Kidney (tissue), 13 donors: ENCODE measurements at regions not wholly inside any gene's neighbourhood (a gene's known extent, or its start where the extent isn't known, plus 50 kb on each side); places are given as distances from the start of the nearest gene placed in this dataset.
"Not testable (repeated sequence)": the region's sequence is repeated elsewhere in the genome, so short reads cannot be mapped to it uniquely, and the experiment has no call there.

Experiments
- DNase-seq, 5 donors: peaks; one replicate each; pipeline ENCODE4 v3.0.0-alpha.2; 2013 to 2020
- FAIRE-seq: peaks from 2 replicates; lab custom pipeline; 2012; peaks lifted over from hg19 to GRCh38; lab: Jason Lieb, UNC
- H3K27ac ChIP-seq, 2 donors: one replicate each; pipeline ENCODE4 v1.7.0; 2013; ENCODE audit warnings: low read depth in 2 of 2, low read length in 2 of 2, inconsistent platforms in 1 of 2
- H3K27me3 ChIP-seq: one replicate; pipeline ENCODE4 v1.7.1; 2013; ENCODE audit warnings: low read length, inconsistent platforms; ENCODE audit not compliant: control insufficient read depth, insufficient read depth
- H3K36me3 ChIP-seq, 3 donors: one replicate each; pipeline versions ENCODE4 v1.7.0 to v1.7.1; 2013; ENCODE audit warnings: low read length in 3 of 3, control low read depth in 1 of 3, inconsistent platforms in 1 of 3; ENCODE audit not compliant: insufficient read depth in 3 of 3, control insufficient read depth in 2 of 3
- H3K4me1 ChIP-seq, 3 donors: one replicate each; pipeline versions ENCODE4 v1.7.0 to v1.7.1; 2013; ENCODE audit warnings: low read length in 3 of 3, inconsistent platforms in 1 of 3, low read depth in 1 of 3; ENCODE audit not compliant: control insufficient read depth in 2 of 3, insufficient read depth in 2 of 3
- H3K4me3 ChIP-seq, 3 donors: one replicate each; pipeline versions ENCODE4 v1.7.0 to v1.8.1; 2013; ENCODE audit warnings: low read length in 3 of 3, control low read depth in 1 of 3, inconsistent platforms in 1 of 3
- H3K9ac ChIP-seq, 3 donors: one replicate each; pipeline versions ENCODE4 v1.7.0 to v1.7.1; 2013; ENCODE audit warnings: low read length in 3 of 3, control low read depth in 1 of 3, inconsistent platforms in 1 of 3
- H3K9me3 ChIP-seq, 3 donors: one replicate each; pipeline versions ENCODE4 v1.7.0 to v1.7.1; 2013; ENCODE audit warnings: low read length in 3 of 3, control low read depth in 1 of 3, inconsistent platforms in 1 of 3; ENCODE audit not compliant: control insufficient read depth in 2 of 3, insufficient read depth in 1 of 3
- intact Hi-C: fragments of 100-400 bp; cut with DNase I; formaldehyde crosslinking; loops from one replicate; pipeline ENCODE4 v1.11.1; 2022
- TF ChIP-seq, protein P1 (sequence below): IDR thresholded peaks from 3 replicates; pipeline ENCODE4 v1.5.1; 2012; ENCODE audit warnings: mild to moderate bottlenecking, moderate library complexity, borderline replicate concordance; ENCODE audit not compliant: insufficient read depth; ENCODE audit errors: extremely low read depth
- donor health status: control.
- donor health status: control.
- donor health status: control.
- donor health status: control.
- donor health status: control.
- donor health status: DM: yes; HTN: yes; CAD: no.
- donor health status: Normal renal cell carcinoma (clear cell type).

DNA sequence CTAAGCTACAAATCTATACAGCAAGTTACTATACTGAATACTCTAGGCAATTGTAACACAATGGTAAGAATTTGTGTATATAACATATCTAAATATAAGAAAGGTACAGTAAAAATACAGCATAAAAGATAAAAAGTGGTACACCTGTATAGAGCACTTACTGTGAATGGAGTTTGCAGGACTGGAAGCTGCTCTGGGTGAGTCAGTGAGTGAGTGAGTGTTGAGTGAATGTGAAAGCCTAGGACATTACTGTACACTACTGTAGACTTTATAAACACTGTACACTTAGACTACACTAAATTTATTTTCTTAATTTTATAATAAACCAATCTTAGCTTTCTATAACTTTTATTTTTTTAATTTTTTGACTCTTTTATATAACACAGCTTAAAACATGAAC is 123.1 kb downstream of the ZMAT3 start:
- TF ChIP-seq, protein P1, sequence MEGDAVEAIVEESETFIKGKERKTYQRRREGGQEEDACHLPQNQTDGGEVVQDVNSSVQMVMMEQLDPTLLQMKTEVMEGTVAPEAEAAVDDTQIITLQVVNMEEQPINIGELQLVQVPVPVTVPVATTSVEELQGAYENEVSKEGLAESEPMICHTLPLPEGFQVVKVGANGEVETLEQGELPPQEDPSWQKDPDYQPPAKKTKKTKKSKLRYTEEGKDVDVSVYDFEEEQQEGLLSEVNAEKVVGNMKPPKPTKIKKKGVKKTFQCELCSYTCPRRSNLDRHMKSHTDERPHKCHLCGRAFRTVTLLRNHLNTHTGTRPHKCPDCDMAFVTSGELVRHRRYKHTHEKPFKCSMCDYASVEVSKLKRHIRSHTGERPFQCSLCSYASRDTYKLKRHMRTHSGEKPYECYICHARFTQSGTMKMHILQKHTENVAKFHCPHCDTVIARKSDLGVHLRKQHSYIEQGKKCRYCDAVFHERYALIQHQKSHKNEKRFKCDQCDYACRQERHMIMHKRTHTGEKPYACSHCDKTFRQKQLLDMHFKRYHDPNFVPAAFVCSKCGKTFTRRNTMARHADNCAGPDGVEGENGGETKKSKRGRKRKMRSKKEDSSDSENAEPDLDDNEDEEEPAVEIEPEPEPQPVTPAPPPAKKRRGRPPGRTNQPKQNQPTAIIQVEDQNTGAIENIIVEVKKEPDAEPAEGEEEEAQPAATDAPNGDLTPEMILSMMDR: no peak
- no peaks in the 10 kb centered on the region for H3K9me3 ChIP-seq
- no peaks in the 10 kb centered on the region for H3K27me3 ChIP-seq
- peak; percentile 15 for FAIRE-seq
- no peak overlapping the region for H3K27ac ChIP-seq
- no peaks in the 10 kb centered on the region for H3K36me3 ChIP-seq
- no peak overlapping the region for H3K9ac ChIP-seq
- intact Hi-C loops: no loop called here
- no peak for DNase-seq
- no peak overlapping the region for H3K4me3 ChIP-seq
- H3K4me1 ChIP-seq: no peaks in the 10 kb centered on the region

DNA sequence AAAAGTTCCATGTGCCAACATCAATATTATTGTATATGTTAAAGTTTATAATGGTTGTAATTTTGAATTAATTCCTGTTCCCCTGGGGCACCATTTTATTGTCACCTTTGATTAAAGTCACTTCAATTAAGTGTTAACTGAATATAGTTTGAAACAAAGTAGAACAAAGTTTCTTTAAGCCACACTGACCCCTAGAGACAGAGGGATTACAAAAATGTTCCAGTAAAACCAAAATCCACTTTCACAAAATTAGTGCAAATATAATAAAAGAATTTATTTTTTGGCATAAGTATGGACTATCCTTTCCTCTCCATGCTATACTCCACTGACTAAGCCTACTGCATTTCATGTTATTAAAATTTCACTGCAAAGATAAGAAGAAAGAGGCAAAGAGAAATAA is 123.9 kb downstream of the ZMAT3 start:
- Histone ChIP-seq H3K9me3 (no peaks in the 10 kb centered on the region), H3K4me1 (no peaks in the 10 kb centered on the region), H3K9ac (no peak overlapping the region), H3K36me3 (no peaks in the 10 kb centered on the region), H3K4me3 (no peak overlapping the region), H3K27ac (no peak overlapping the region), H3K27me3 (no peaks in the 10 kb centered on the region)
- DNase-seq: peak in 1 of 5 donors; percentile 19
- FAIRE-seq: no peak
- intact Hi-C loops: no loop called here
- TF ChIP-seq, protein P1: no peak

DNA sequence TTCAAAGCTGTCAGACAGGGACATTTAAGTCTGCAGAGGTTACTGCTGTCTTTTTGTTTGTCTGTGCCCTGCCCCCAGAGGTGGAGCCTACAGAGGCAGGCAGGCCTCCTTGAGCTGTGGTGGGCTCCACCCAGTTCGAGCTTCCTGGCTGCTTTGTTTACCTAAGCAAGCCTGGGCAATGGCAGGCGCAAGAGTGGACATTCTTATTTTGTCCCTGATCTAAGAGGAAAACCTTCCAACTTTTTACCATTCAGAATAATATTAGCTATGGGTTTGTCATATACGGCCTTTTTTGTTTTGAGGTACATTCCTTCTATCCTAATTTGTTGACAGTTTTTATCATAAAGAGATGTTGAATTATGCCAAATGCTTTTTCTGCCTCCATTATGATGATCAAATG is 129.3 kb downstream of the ZMAT3 start:
- H3K27me3 ChIP-seq, H3K4me1 ChIP-seq, FAIRE-seq, H3K9me3 ChIP-seq, H3K4me3 ChIP-seq, H3K27ac ChIP-seq, H3K36me3 ChIP-seq, H3K9ac ChIP-seq, intact Hi-C loops, DNase-seq: not testable (repeated sequence)

DNA sequence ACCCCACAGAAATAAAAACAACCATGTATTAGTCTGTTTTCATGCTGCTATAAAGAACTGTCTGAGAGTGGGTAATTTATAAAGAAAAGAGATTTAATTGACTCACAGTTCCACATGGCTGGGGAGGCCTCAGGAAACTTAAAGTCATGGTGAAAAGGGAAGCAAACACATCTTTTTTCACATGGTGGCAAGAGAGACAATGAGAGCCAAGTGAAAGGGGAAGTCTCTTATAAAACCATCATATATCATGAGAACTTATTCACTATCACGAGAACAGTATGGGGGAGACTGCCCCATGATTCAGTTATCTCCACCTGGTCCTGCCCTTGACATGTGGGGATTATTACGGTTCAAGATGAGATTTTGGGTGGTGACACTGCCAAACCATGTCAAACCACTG is 141.5 kb downstream of the ZMAT3 start:
- Histone ChIP-seq H3K4me1 (no peaks in the 10 kb centered on the region), H3K9me3 (peaks cover 0 to 28% (median 0%) of the 10 kb centered on the region in 3 donors), H3K27ac (no peak overlapping the region), H3K27me3 (no peaks in the 10 kb centered on the region), H3K4me3 (no peak overlapping the region), H3K9ac (no peak overlapping the region), H3K36me3 (no peaks in the 10 kb centered on the region)
- TF ChIP-seq, protein P1: no peak
- intact Hi-C loops: no loop called here
- no peak for FAIRE-seq
- DNase-seq: no peak
